Lower leg skin (tissue), 4 donors: ENCODE measurements at regions not wholly inside any gene's neighbourhood (a gene's known extent, or its start where the extent isn't known, plus 50 kb on each side); places are given as distances from the start of the nearest gene placed in this dataset.

Experiments
- DNase-seq, 2 donors: peaks; one replicate each; pipeline ENCODE4 v3.0.0-alpha.2; 2019; ENCODE audit warnings: low spot score in 2 of 2
- H3K4me3 ChIP-seq: fragments of 200-600 bp; sonication (generic); 2 replicates; pipeline ENCODE4 v1.5.1; 2017; ENCODE audit warnings: mild to moderate bottlenecking, low read depth; ENCODE audit not compliant: poor library complexity, severe bottlenecking
- CTCF ChIP-seq, 3 donors: fragments of 450-650 bp; IDR thresholded peaks; one replicate each; pipeline ENCODE4 v1.5.1; 2016; ENCODE audit warnings: antibody characterized with exemption in 3 of 3, mild to moderate bottlenecking in 3 of 3, moderate library complexity in 2 of 3
- POLR2A ChIP-seq, 2 donors: fragments of 450-650 bp; IDR thresholded peaks; one replicate each; pipeline ENCODE4 v1.6.1; 2016 to 2017; ENCODE audit warnings: antibody characterized with exemption in 2 of 2, mild to moderate bottlenecking in 1 of 2, moderate library complexity in 1 of 2
- WGBS, 2 donors: methylation state at CpG; one replicate each; pipeline ENCODE4 v1.1.5; 2018; 5-methylcytosine and 5-hydroxymethylcytosine counted together
- intact Hi-C: fragments of 100-400 bp; cut with DNase I; formaldehyde crosslinking; loops from one replicate; pipeline ENCODE4 v1.15.0; 2023; ENCODE audit warnings: low total_unique reads

- no peak for TF ChIP-seq POLR2A (IDR thresholded peaks at IDR 0.05)
- TF ChIP-seq CTCF (IDR thresholded peaks at IDR 0.05), result no peak
- WGBS, 2 donors, result 59 to 68% methylated on average over 7 of the region's 7 CpGs
- DNase-seq, result no peak
- no peak overlapping the region for H3K4me3 ChIP-seq
- intact Hi-C loops, result no loop called here
Observed at GRCh38 chr1:50268049-50268448, 155.2 kb downstream of the DMRTA2 start.

DNA sequence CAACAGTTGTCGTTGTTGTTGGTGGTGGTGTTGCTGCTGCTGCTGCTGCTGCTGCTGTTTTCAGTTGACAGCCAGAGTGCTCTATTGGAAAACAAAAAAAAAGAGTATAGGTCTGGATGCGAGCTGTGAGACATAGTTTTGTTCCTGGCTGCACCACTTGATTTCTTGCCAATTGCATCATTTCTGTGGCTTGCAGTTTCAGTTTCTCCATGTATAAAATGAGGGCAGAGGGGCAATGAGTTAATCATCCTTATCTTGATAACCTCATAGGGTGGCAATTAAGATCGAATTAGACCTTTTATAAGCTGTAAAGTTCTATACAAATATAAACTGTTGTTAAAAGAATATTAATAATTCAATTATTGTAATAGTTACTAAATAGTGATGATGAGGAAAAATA lies 156.7 kb downstream of the DMRTA2 start:
- intact Hi-C loops, result no loop called here
- peak in 1 of 2 donors; percentile 38 for DNase-seq
- TF ChIP-seq POLR2A (IDR thresholded peaks at IDR 0.05), result no peak
- TF ChIP-seq CTCF (IDR thresholded peaks at IDR 0.05), result no peak
- no peak overlapping the region for H3K4me3 ChIP-seq
- WGBS, 2 donors, result 37 to 52% methylated on average over 3 of the region's 3 CpGs

DNA sequence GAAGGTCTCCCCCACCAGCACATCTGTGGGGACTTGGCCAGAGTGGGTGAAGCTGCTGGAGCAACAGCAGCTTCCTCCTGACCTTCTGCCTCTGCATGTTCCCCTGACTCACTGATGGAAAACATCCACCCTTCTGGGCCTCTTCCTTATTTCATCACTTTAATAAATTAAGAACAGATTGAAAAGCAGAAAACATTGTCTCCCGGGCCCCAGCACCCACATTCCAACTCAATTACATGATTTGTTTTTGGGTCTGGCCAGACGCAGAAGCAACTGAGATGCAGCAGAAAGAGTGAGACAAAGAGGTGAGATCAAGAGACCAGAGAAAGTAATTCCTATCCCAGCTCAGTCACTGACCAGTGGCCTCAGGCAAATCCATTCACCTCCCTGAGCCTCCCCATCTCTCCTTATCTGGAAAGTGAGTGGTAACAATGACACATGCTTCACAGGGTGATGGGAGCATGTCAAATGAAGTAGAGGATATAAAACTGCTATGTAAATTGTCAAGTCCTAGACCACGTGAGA lies 157.1 kb downstream of the ELAVL4 start:
- 37 to 42% methylated on average over 3 of the region's 3 CpGs for WGBS, 2 donors
- peak in 1 of 2 donors; percentile 53 for DNase-seq
- H3K4me3 ChIP-seq, result no peak overlapping the region
- intact Hi-C loops, result no loop called here
- TF ChIP-seq CTCF (IDR thresholded peaks at IDR 0.05) (no peak), POLR2A (IDR thresholded peaks at IDR 0.05) (no peak)

DNA sequence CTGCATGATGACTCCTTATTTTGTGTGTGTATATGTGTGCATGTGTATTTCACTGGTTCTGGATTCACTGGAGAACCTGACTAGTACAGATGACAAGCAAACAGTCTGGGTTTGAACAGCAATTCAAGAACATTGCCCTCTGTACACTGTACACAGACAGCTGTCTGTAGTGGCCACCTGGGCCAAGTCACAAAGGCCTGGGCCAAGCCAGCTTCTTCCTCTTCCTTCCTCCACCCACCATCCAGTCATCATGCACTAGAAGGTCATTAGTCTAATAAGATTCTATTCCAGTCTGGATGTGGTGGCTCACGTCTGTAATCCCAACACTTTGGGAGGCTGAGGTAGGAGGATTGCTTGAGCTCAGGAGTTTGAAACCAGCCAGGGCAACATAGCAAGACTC lies 155.9 kb downstream of the ELAVL4 start:
- no peak for DNase-seq

DNA sequence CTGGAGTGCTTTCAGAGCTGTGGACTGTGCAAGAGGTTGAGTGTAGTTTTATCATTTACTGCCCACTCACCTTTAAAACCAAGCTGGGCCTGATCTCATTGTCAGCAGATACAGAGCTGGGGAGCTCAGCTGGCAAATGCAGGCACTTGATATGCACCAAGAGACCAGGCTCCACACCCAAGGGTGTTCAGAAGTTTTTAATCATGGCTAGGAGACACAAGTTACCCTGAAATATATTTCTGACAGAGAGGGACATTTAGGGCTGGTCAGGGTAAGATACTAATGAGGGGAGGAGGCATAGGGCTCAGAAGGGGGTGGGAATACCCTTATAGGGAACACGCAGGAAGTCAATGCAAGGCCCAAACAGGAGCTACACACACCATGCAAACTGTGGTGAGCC lies 153.7 kb downstream of the ELAVL4 start:
- H3K4me3 ChIP-seq, result no peak overlapping the region
- no peak for DNase-seq
- intact Hi-C loops, result no loop called here
- no peak for TF ChIP-seq POLR2A (IDR thresholded peaks at IDR 0.05)
- no peak for TF ChIP-seq CTCF (IDR thresholded peaks at IDR 0.05)
- 69 to 73% methylated on average over 1 of the region's 1 CpG for WGBS, 2 donors

More for the DNA sequence above, 155.9 kb downstream of the ELAVL4 start:
- WGBS, 2 donors, result 65 to 86% methylated on average over 1 of the region's 1 CpG
- no peak for TF ChIP-seq CTCF (IDR thresholded peaks at IDR 0.05)
- intact Hi-C loops, result no loop called here
- H3K4me3 ChIP-seq, result no peak overlapping the region

- TF ChIP-seq CTCF (IDR thresholded peaks at IDR 0.05), result no peak
- TF ChIP-seq POLR2A (IDR thresholded peaks at IDR 0.05), result no peak
- 91 to 93% methylated on average over 7 of the region's 7 CpGs for WGBS, 2 donors
- intact Hi-C loops, result no loop called here
- no peak for DNase-seq
- no peak overlapping the region for H3K4me3 ChIP-seq
Observed at GRCh38 chr1:50261951-50262350, 153.2 kb downstream of the ELAVL4 start.
